ENCODE measurements at regions not wholly inside any gene's neighbourhood (a gene's known extent, or its start where the extent isn't known, plus 50 kb on each side); places are given as distances from the start of the nearest gene placed in this dataset.

- no peak for ATAC-seq
- intact Hi-C loops (cut with DNase I): loop anchor here in 2 of 10 donors (10.0 kb wide), 2 partner anchors 49 to 211 kb away; no protein-coding TSS in a partner anchor
- no peaks in the 10 kb centered on the region for H3K9me3 ChIP-seq
- H3K27me3 ChIP-seq: no peaks in the 10 kb centered on the region
- H3K4me1 ChIP-seq: peaks cover 0 to 76% (median 25%) of the 10 kb centered on the region in 12 donors
- TF ChIP-seq POLR2A (IDR thresholded peaks at IDR 0.05): no peak
- TF ChIP-seq CTCF (IDR thresholded peaks at IDR 0.05): no peak
- H3K36me3 ChIP-seq: no peaks in the 10 kb centered on the region
- no peak for DNase-seq
- 62 to 84% (median 80%) methylated on average over 2 of the region's 2 CpGs for WGBS, 4 donors
- peak overlapping the region in 1 of 12 donors; percentile 78 for H3K27ac ChIP-seq
- H3K4me3 ChIP-seq: no peak overlapping the region
Observed at GRCh38 chr12:92034083-92034482, 111.6 kb downstream of the BTG1 start.

GRCh38 chr12:92032965-92033364 lies 112.7 kb downstream of the BTG1 start:
- no peak for DNase-seq
- 74 to 89% (median 86%) methylated on average over 3 of the region's 3 CpGs for WGBS, 4 donors
- Histone ChIP-seq H3K36me3 (no peaks in the 10 kb centered on the region), H3K4me1 (peaks cover 0 to 74% (median 27%) of the 10 kb centered on the region in 12 donors), H3K27me3 (no peaks in the 10 kb centered on the region), H3K4me3 (no peak overlapping the region), H3K27ac (peak overlapping the region in 2 of 12 donors; percentile 78 to 82), H3K9me3 (no peaks in the 10 kb centered on the region)
- intact Hi-C loops (cut with DNase I): loop anchor here in 2 of 10 donors (10.0 kb wide), 2 partner anchors 48 to 212 kb away; no protein-coding TSS in a partner anchor
- TF ChIP-seq CTCF (IDR thresholded peaks at IDR 0.05) (no peak), POLR2A (IDR thresholded peaks at IDR 0.05) (no peak)
- no peak for ATAC-seq

- H3K4me1 ChIP-seq: peaks cover 0 to 74% (median 27%) of the 10 kb centered on the region in 12 donors
- WGBS, 4 donors: 29 to 71% (median 59%) methylated on average over 1 of the region's 1 CpG
Observed at GRCh38 chr12:92032101-92032500, 113.5 kb downstream of the BTG1 start.

GRCh38 chr12:92030618-92031017 lies 115.0 kb downstream of the BTG1 start:
- DNase-seq (peak in 3 of 5 donors; percentile 20 to 37 (median 22)), ATAC-seq (peak; percentile 89 to 94 (median 92))
- peaks cover 0 to 70% (median 26%) of the 10 kb centered on the region in 12 donors for H3K4me1 ChIP-seq
- H3K27ac ChIP-seq: peak overlapping the region; percentile 8 to 82 (median 58)
- no peak overlapping the region for H3K4me3 ChIP-seq
- no peaks in the 10 kb centered on the region for H3K27me3 ChIP-seq
- 15 to 32% (median 27%) methylated on average over 3 of the region's 3 CpGs for WGBS, 4 donors
- intact Hi-C loops (cut with DNase I): loop anchor here in 2 of 10 donors (10.0 kb wide), 2 partner anchors 46 to 214 kb away; no protein-coding TSS in a partner anchor
- no peaks in the 10 kb centered on the region for H3K36me3 ChIP-seq
- TF ChIP-seq POLR2A (IDR thresholded peaks at IDR 0.05): no peak
- no peak for TF ChIP-seq CTCF (IDR thresholded peaks at IDR 0.05)
- H3K9me3 ChIP-seq: no peaks in the 10 kb centered on the region

More at GRCh38 chr12:92032101-92032500, 113.5 kb downstream of the BTG1 start:
- Histone ChIP-seq H3K27me3 (no peaks in the 10 kb centered on the region), H3K27ac (peak overlapping the region in 9 of 12 donors; percentile 10 to 82 (median 49)), H3K4me3 (no peak overlapping the region), H3K9me3 (no peaks in the 10 kb centered on the region), H3K36me3 (no peaks in the 10 kb centered on the region)
- DNase-seq (no peak), ATAC-seq (no peak)
- intact Hi-C loops (cut with DNase I): loop anchor here in 2 of 10 donors (10.0 kb wide), 2 partner anchors 47 to 213 kb away; no protein-coding TSS in a partner anchor
- TF ChIP-seq POLR2A (IDR thresholded peaks at IDR 0.05): no peak
- TF ChIP-seq CTCF (IDR thresholded peaks at IDR 0.05): no peak

Measured in heart left ventricle (tissue), 16 donors.